IMR-90 (cell line): ENCODE measurements at regions not wholly inside any gene's neighbourhood (a gene's known extent, or its start where the extent isn't known, plus 50 kb on each side); places are given as distances from the start of the nearest gene placed in this dataset.

Experiments used
- ATAC-seq: fragments of 200-7000 bp; cut with Tn5 transposase; 2 replicates; pipeline ENCODE4 v1.9.1; 2020; ENCODE audit warnings: low read depth, mild to moderate bottlenecking, moderate library complexity
- BruUV-seq: library from RNA; stranded (reverse); fragments of 400-500 nt; replicated peaks from 2 replicates; lab custom pipeline; 2021; lab: Mats Ljungman, UMichigan
- CTCF ChIA-PET: fragments of 300-600 bp; formaldehyde crosslinking; extraction: SDS; loops from one replicate; lab custom pipeline; 2021; ENCODE audit warnings: antibody characterized with exemption; lab: Yijun Ruan, JAX
- POLR2A ChIA-PET: fragments of 300-600 bp; sonication (Branson Sonifier 250); formaldehyde crosslinking; loops from one replicate; lab custom pipeline; 2022; ENCODE audit warnings: antibody characterized with exemption; ENCODE audit not compliant: unreplicated experiment; lab: Charles Lee
- DNase-seq: peaks from one replicate; pipeline ENCODE4 v3.0.0; 2013
- H2AFZ ChIP-seq: replicated peaks from 2 replicates; pipeline ENCODE3; 2013; ENCODE audit warnings: low read length, mild to moderate bottlenecking; ENCODE audit not compliant: poor library complexity
- H2AK5ac ChIP-seq: 2 replicates; pipeline ENCODE4 v1.6.1; 2013; ENCODE audit warnings: low read depth, low read length, inconsistent platforms
- H2AK9ac ChIP-seq: replicated peaks from 2 replicates; pipeline ENCODE3; 2013; ENCODE audit warnings: mild to moderate bottlenecking, low read depth, low read length, moderate library complexity; ENCODE audit not compliant: poor library complexity
- H2BK120ac ChIP-seq: 2 replicates; pipeline ENCODE4 v1.6.1; 2013; ENCODE audit warnings: low read depth, low read length, inconsistent platforms
- H2BK15ac ChIP-seq: 3 replicates; pipeline ENCODE4 v1.6.1; 2013; ENCODE audit warnings: low read depth, low read length, inconsistent platforms
- H2BK20ac ChIP-seq: 2 replicates; pipeline ENCODE4 v1.6.1; 2013; ENCODE audit warnings: low read depth, mild to moderate bottlenecking, inconsistent platforms, low read length, moderate library complexity
- H2BK5ac ChIP-seq: 2 replicates; pipeline ENCODE4 v1.6.1; 2013; ENCODE audit warnings: mild to moderate bottlenecking, low read depth, low read length, inconsistent platforms; ENCODE audit not compliant: poor library complexity, severe bottlenecking
- H3K14ac ChIP-seq: replicated peaks from 2 replicates; pipeline ENCODE4 v1.6.1; 2013; ENCODE audit warnings: low read depth, low read length, inconsistent platforms
- H3K18ac ChIP-seq: 2 replicates; pipeline ENCODE4 v1.6.1; 2013; ENCODE audit warnings: low read depth, low read length, control low read depth
- H3K23ac ChIP-seq: 2 replicates; pipeline ENCODE4 v1.6.1; 2013; ENCODE audit warnings: low read depth, low read length, inconsistent platforms
- H3K27ac ChIP-seq: 2 replicates; pipeline ENCODE4 v1.5.1; 2013; ENCODE audit warnings: mild to moderate bottlenecking, control low read depth, low read length; ENCODE audit not compliant: insufficient read depth
- H3K27me3 ChIP-seq: 2 replicates; pipeline ENCODE4 v1.6.1; 2013; ENCODE audit warnings: low read length; ENCODE audit not compliant: control insufficient read depth, insufficient read depth
- H3K36me3 ChIP-seq: 2 replicates; pipeline ENCODE4 v1.6.1; 2013; ENCODE audit warnings: low read length, mixed read lengths; ENCODE audit not compliant: control insufficient read depth, insufficient read depth
- H3K4ac ChIP-seq: 2 replicates; pipeline ENCODE4 v1.6.1; 2013; ENCODE audit warnings: low read depth, low read length, inconsistent platforms
- H3K4me1 ChIP-seq: 2 replicates; pipeline ENCODE4 v1.6.1; 2013; ENCODE audit warnings: low read length, mixed read lengths; ENCODE audit not compliant: control insufficient read depth, insufficient read depth
- H3K4me2 ChIP-seq: 2 replicates; pipeline ENCODE4 v1.6.1; 2013; ENCODE audit warnings: low read depth, mild to moderate bottlenecking, control low read depth, low read length, moderate library complexity
- H3K4me3 ChIP-seq: 2 replicates; pipeline ENCODE4 v1.5.1; 2013; ENCODE audit warnings: low read depth, mild to moderate bottlenecking, control low read depth, low read length, moderate library complexity; ENCODE audit not compliant: insufficient read depth
- H3K56ac ChIP-seq: 2 replicates; pipeline ENCODE4 v1.6.1; 2013; ENCODE audit warnings: low read length, inconsistent platforms; ENCODE audit not compliant: insufficient read depth; ENCODE audit errors: extremely low read depth
- H3K79me1 ChIP-seq, 2 experiments: 2 replicates each; pipeline ENCODE4 v1.6.1; 2013; ENCODE audit warnings: low read length in 2 of 2, inconsistent platforms in 1 of 2, low read depth in 1 of 2
- H3K9ac ChIP-seq: 2 replicates; pipeline ENCODE4 v1.6.1; 2013; ENCODE audit warnings: low read depth, low read length, control low read depth
- H3K9me1 ChIP-seq: 2 replicates; pipeline ENCODE4 v1.6.1; 2013; ENCODE audit warnings: low read length, inconsistent platforms; ENCODE audit not compliant: insufficient read depth
- H3K9me3 ChIP-seq: 2 replicates; pipeline ENCODE4 v1.6.1; 2013; ENCODE audit warnings: low read length; ENCODE audit not compliant: control insufficient read depth, insufficient read depth
- H4K20me1 ChIP-seq: 2 replicates; pipeline ENCODE4 v1.6.1; 2013; ENCODE audit warnings: low read length, inconsistent platforms; ENCODE audit not compliant: insufficient read depth
- H4K5ac ChIP-seq: 2 replicates; pipeline ENCODE4 v1.6.1; 2013; ENCODE audit warnings: mild to moderate bottlenecking, low read depth, low read length, control low read depth
- H4K8ac ChIP-seq, 2 experiments: 2 replicates each; pipeline ENCODE4 v1.6.1; 2013; ENCODE audit warnings: low read depth in 2 of 2, low read length in 2 of 2, control low read depth in 1 of 2, inconsistent platforms in 1 of 2
- H4K91ac ChIP-seq: 2 replicates; pipeline ENCODE4 v1.6.1; 2013; ENCODE audit warnings: low read depth, low read length, inconsistent platforms; ENCODE audit not compliant: insufficient read depth
- BHLHE40 ChIP-seq: fragments of 150-350 bp; IDR thresholded peaks from 2 replicates; pipeline ENCODE4 v1.6.1; 2016; ENCODE audit warnings: mild to moderate bottlenecking, low read depth, low read length
- CEBPB ChIP-seq: IDR thresholded peaks from 2 replicates; pipeline ENCODE4 v1.6.1; 2012; ENCODE audit warnings: low read depth, low read length, improper control_type of control experiment
- CHD1 ChIP-seq: IDR thresholded peaks from 2 replicates; pipeline ENCODE4 v1.6.1; 2012; ENCODE audit warnings: low read depth, low read length, improper control_type of control experiment
- FOS ChIP-seq: fragments of 150-350 bp; IDR thresholded peaks from 2 replicates; pipeline ENCODE4 v1.6.1; 2016; ENCODE audit warnings: low read depth, low read length
- MAFK ChIP-seq: IDR thresholded peaks from 2 replicates; pipeline ENCODE4 v1.6.1; 2012; ENCODE audit warnings: low read depth, low read length, improper control_type of control experiment
- MXI1 ChIP-seq: IDR thresholded peaks from 2 replicates; pipeline ENCODE4 v1.6.1; 2012; ENCODE audit warnings: low read depth, mild to moderate bottlenecking, low read length, moderate library complexity, borderline replicate concordance
- NFE2L2 ChIP-seq: fragments of 150-350 bp; IDR thresholded peaks from 2 replicates; pipeline ENCODE4 v1.6.1; 2016; ENCODE audit warnings: low read depth, mild to moderate bottlenecking, low read length
- RAD21 ChIP-seq: IDR thresholded peaks from 2 replicates; pipeline ENCODE4 v1.6.1; 2012; ENCODE audit warnings: low read length, improper control_type of control experiment
- RCOR1 ChIP-seq: IDR thresholded peaks from 2 replicates; pipeline ENCODE4 v1.6.1; 2012; ENCODE audit warnings: mild to moderate bottlenecking, low read length, improper control_type of control experiment; ENCODE audit not compliant: insufficient replicate concordance
- WGBS, 2 experiments: methylation state at CpG; one replicate each; pipeline versions ENCODE4 v1.1.5 to v1.1.7; 2013; ENCODE audit warnings: missing lambda C conversion rate in 2 of 2; ENCODE audit not compliant: insufficient read length in 1 of 2; ENCODE audit errors: extremely low coverage in 2 of 2; 5-methylcytosine and 5-hydroxymethylcytosine counted together
- dilution Hi-C: fragments of 300-500 bp; cut with HindIII; formaldehyde crosslinking; loops from one replicate; pipeline ENCODE4 v1.14.3; 2018; ENCODE audit warnings: low sequenced_read_pairs; ENCODE audit not compliant: unreplicated experiment
- in situ Hi-C: fragments of 300-500 bp; cut with MboI; formaldehyde crosslinking; loops from 3 replicates; pipeline ENCODE4 v1.14.3; 2019; ENCODE audit warnings: low sequenced_read_pairs, inconsistent platforms, mixed read lengths
- intact Hi-C: fragments of 100-400 bp; cut with micrococcal nuclease; formaldehyde crosslinking; loops from 2 replicates; pipeline ENCODE4 v1.10.0; 2022
- TF ChIP-seq, protein P1 (sequence below): fragments of 150-350 bp; IDR thresholded peaks from 2 replicates; pipeline ENCODE4 v1.6.1; 2017; ENCODE audit warnings: mild to moderate bottlenecking, antibody characterized with exemption, low read length, low read depth

DNA sequence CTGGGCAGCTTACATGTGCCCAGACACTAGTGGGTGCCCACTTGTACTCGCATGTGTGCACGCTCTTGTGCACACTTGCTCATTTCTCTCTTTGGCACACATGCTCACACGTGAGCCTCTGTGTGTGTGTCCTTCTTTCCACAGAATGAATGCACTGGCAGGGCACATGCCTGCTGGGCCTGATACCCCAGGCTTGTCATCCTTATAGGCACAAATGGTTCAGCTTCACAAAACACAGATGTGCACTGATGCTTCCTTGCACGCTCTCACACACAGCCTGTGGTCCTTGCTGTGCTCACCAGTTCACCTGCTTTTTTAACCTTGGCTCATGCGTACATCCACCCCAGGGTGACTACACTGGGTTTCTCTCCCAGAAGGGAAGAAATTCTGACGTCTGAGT, 174.8 kb downstream of the BUD13 start:
- H3K9me1 ChIP-seq, result no peaks in the 10 kb centered on the region
- H4K91ac ChIP-seq, result no peak overlapping the region
- no peak overlapping the region for H3K18ac ChIP-seq
- DNase-seq (no peak), ATAC-seq (no peak)
- ChIA-PET CTCF (no interaction called here), POLR2A (no interaction called here)
- H4K5ac ChIP-seq, result no peak overlapping the region
- H3K4me3 ChIP-seq, result no peak overlapping the region
- no peaks in the 10 kb centered on the region for H3K36me3 ChIP-seq
- no peak overlapping the region for H3K14ac ChIP-seq
- H3K9ac ChIP-seq, result no peak overlapping the region
- H3K79me1 ChIP-seq, result no peaks in the 10 kb centered on the region
- H2BK15ac ChIP-seq, result no peak overlapping the region
- no peak overlapping the region for H4K8ac ChIP-seq
- H2AK9ac ChIP-seq, result no peak overlapping the region
- H2BK20ac ChIP-seq, result no peak overlapping the region
- in situ Hi-C loops (no loop called here), dilution Hi-C loops (no loop called here), intact Hi-C loops (no loop called here)
- no peak overlapping the region for H2AK5ac ChIP-seq
- peaks cover 3% of the 10 kb centered on the region; the same call in 1 of the 2 replicates for H3K27me3 ChIP-seq
- BruUV-seq, result no TSS peak
- H3K23ac ChIP-seq, result no peak overlapping the region
- no peak overlapping the region for H2AFZ ChIP-seq
- H2BK5ac ChIP-seq, result no peak overlapping the region
- TF ChIP-seq RCOR1 (no peak), MAFK (no peak), CHD1 (no peak), CEBPB (no peak), RAD21 (no peak), MXI1 (no peak), BHLHE40 (no peak), FOS (no peak), NFE2L2 (no peak)
- TF ChIP-seq, protein P1, sequence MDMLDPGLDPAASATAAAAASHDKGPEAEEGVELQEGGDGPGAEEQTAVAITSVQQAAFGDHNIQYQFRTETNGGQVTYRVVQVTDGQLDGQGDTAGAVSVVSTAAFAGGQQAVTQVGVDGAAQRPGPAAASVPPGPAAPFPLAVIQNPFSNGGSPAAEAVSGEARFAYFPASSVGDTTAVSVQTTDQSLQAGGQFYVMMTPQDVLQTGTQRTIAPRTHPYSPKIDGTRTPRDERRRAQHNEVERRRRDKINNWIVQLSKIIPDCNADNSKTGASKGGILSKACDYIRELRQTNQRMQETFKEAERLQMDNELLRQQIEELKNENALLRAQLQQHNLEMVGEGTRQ, result no peak
- no peaks in the 10 kb centered on the region for H3K9me3 ChIP-seq
- H3K4ac ChIP-seq, result no peak overlapping the region
- H3K56ac ChIP-seq, result no peak overlapping the region
- no peak overlapping the region for H3K4me2 ChIP-seq
- H2BK120ac ChIP-seq, result no peak overlapping the region
- H4K20me1 ChIP-seq, result no peaks in the 10 kb centered on the region
- WGBS, 2 experiments, result 38% methylated on average over 4 of the region's 6 CpGs; no CpG with 5 or more reads in 1 of the 2 experiments
- H3K27ac ChIP-seq, result no peak overlapping the region
- no peaks in the 10 kb centered on the region for H3K4me1 ChIP-seq
